OCI-LY7 (cell line): ENCODE measurements at regions not wholly inside any gene's neighbourhood (a gene's known extent, or its start where the extent isn't known, plus 50 kb on each side); places are given as distances from the start of the nearest gene placed in this dataset.

Experiments
- BruUV-seq: library from RNA; stranded (reverse); fragments of 400-500 nt; replicated peaks from 2 replicates; lab custom pipeline; 2021; lab: Mats Ljungman, UMichigan
- CTCF ChIA-PET: fragments of 300-600 bp; sonication (Branson Sonifier 250); formaldehyde crosslinking; loops from one replicate; lab custom pipeline; 2022; ENCODE audit warnings: antibody characterized with exemption; ENCODE audit not compliant: unreplicated experiment; lab: Charles Lee
- POLR2A ChIA-PET: fragments of 300-600 bp; sonication (Branson Sonifier 250); formaldehyde crosslinking; loops from one replicate; lab custom pipeline; 2022; ENCODE audit warnings: antibody characterized with exemption; lab: Charles Lee
- DNase-seq: peaks from one replicate; pipeline ENCODE4 v3.0.0-alpha.2; 2015; ENCODE audit warnings: low spot score
- H2AFZ ChIP-seq: fragments of 200-600 bp; sonication (generic), shearing (Covaris generic); 2 replicates; pipeline ENCODE4 v1.6.1; 2014; ENCODE audit warnings: mild to moderate bottlenecking, antibody characterized with exemption, low read length, moderate library complexity
- H3K27ac ChIP-seq: fragments of 200-600 bp; sonication (generic); 2 replicates; pipeline ENCODE4 v1.5.1; 2014; ENCODE audit warnings: mixed run types, low read depth, mild to moderate bottlenecking, moderate library complexity, low read length, inconsistent platforms; ENCODE audit not compliant: poor library complexity, severe bottlenecking
- H3K36me3 ChIP-seq: fragments of 200-600 bp; sonication (generic); 2 replicates; pipeline ENCODE4 v1.6.1; 2014; ENCODE audit warnings: mild to moderate bottlenecking, antibody characterized with exemption, low read length, moderate library complexity, mixed read lengths; ENCODE audit not compliant: insufficient read depth
- H3K4me1 ChIP-seq: fragments of 200-600 bp; sonication (generic); 2 replicates; pipeline ENCODE4 v1.5.1; 2014; ENCODE audit warnings: mild to moderate bottlenecking, low read length; ENCODE audit not compliant: insufficient read depth, poor library complexity, severe bottlenecking
- H3K4me2 ChIP-seq: fragments of 200-600 bp; sonication (generic); 2 replicates; pipeline ENCODE4 v1.6.1; 2014; ENCODE audit warnings: mild to moderate bottlenecking, low read length
- H3K4me3 ChIP-seq: fragments of 200-600 bp; sonication (generic); 2 replicates; pipeline ENCODE4 v1.5.1; 2014; ENCODE audit warnings: mild to moderate bottlenecking, low read depth, low read length; ENCODE audit not compliant: poor library complexity, severe bottlenecking
- H3K79me2 ChIP-seq: fragments of 200-600 bp; sonication (generic); 2 replicates; pipeline ENCODE4 v1.6.1; 2016; ENCODE audit warnings: low read depth, mild to moderate bottlenecking, low read length, moderate library complexity, mixed read lengths; ENCODE audit not compliant: insufficient read depth
- H3K9me2 ChIP-seq: fragments of 200-600 bp; sonication (generic); 2 replicates; pipeline ENCODE4 v1.6.1; 2016; ENCODE audit warnings: mild to moderate bottlenecking, low read length, mixed read lengths; ENCODE audit not compliant: insufficient read depth
- H3K9me3 ChIP-seq: fragments of 200-600 bp; sonication (generic); 2 replicates; pipeline ENCODE4 v1.6.1; 2014; ENCODE audit warnings: mild to moderate bottlenecking, mixed run types, low read length, mixed read lengths
- H4K20me1 ChIP-seq: fragments of 200-600 bp; sonication (generic); 2 replicates; pipeline ENCODE4 v1.6.1; 2014; ENCODE audit warnings: mild to moderate bottlenecking, antibody characterized with exemption, low read length, moderate library complexity, mixed read lengths; ENCODE audit not compliant: insufficient read depth
- CTCF ChIP-seq: fragments of 200-600 bp; sonication (generic); conservative IDR thresholded peaks from 2 replicates; pipeline ENCODE4 v1.5.1; 2014; ENCODE audit warnings: mild to moderate bottlenecking, antibody characterized with exemption, low read length, moderate library complexity, mixed read lengths
- EZH2phosphoT487 ChIP-seq: fragments of 200-600 bp; sonication (generic); IDR thresholded peaks from 2 replicates; pipeline ENCODE4 v1.6.1; 2018; ENCODE audit warnings: low read depth, borderline replicate concordance, mild to moderate bottlenecking, mixed run types, antibody characterized with exemption, low read length, moderate library complexity, mixed read lengths
- intact Hi-C: fragments of 100-400 bp; cut with micrococcal nuclease; formaldehyde crosslinking; loops from one replicate; pipeline ENCODE4 v1.10.0; 2022; ENCODE audit not compliant: unreplicated experiment

- peaks cover 25% of the 10 kb centered on the region for H3K4me1 ChIP-seq
- no peaks in the 10 kb centered on the region; the same call in 1 of the 2 replicates for H3K9me3 ChIP-seq
- H2AFZ ChIP-seq, result no peak overlapping the region
- DNase-seq, result no peak
- no peak overlapping the region for H3K27ac ChIP-seq
- intact Hi-C loops, result no loop called here
- no peak overlapping the region for H3K4me3 ChIP-seq
- ChIA-PET CTCF (no interaction called here), POLR2A (interaction anchor here (0.7 to 13.2 kb wide), 4 partner anchors 12 to 43 kb away, joined by 3 to 205 read pairs (median 4); no protein-coding TSS in a partner anchor)
- BruUV-seq, result no TSS peak
- no peaks in the 10 kb centered on the region for H3K36me3 ChIP-seq
- H4K20me1 ChIP-seq, result no peaks in the 10 kb centered on the region
- H3K4me2 ChIP-seq, result no peak overlapping the region
- no peak for TF ChIP-seq EZH2phosphoT487
- TF ChIP-seq CTCF, result no peak
- no peaks in the 10 kb centered on the region for H3K9me2 ChIP-seq
- H3K79me2 ChIP-seq, result no peaks in the 10 kb centered on the region
Measured at GRCh38 chr14:22438742-22439141, 150.3 kb downstream of the DAD1 start.

GRCh38 chr14:22434901-22435550 is 154.0 kb downstream of the DAD1 start:
- no peaks in the 10 kb centered on the region for H3K9me2 ChIP-seq
- H3K4me1 ChIP-seq, result peaks cover 62% of the 10 kb centered on the region
- H4K20me1 ChIP-seq, result no peaks in the 10 kb centered on the region
- H3K4me2 ChIP-seq, result peak overlapping the region; percentile 30; the same call in 1 of the 2 replicates
- no peak for DNase-seq
- H3K9me3 ChIP-seq, result no peaks in the 10 kb centered on the region
- no peaks in the 10 kb centered on the region for H3K79me2 ChIP-seq
- intact Hi-C loops, result loop anchor here (1.0 kb wide), 3 partner anchors 36 to 48 kb away; no protein-coding TSS in a partner anchor
- no peak overlapping the region for H3K27ac ChIP-seq
- no peaks in the 10 kb centered on the region for H3K36me3 ChIP-seq
- TF ChIP-seq EZH2phosphoT487 (no peak), CTCF (no peak)
- peak overlapping the region; percentile 1; the same call in 1 of the 2 replicates for H2AFZ ChIP-seq
- no peak overlapping the region for H3K4me3 ChIP-seq
- ChIA-PET POLR2A (interaction anchor here (1.0 to 13.2 kb wide), 8 partner anchors 16 to 121 kb away, joined by 3 to 205 read pairs (median 9); no protein-coding TSS in a partner anchor), CTCF (interaction anchor here (1.0 to 4.4 kb wide), 7 partner anchors 12 to 118 kb away, joined by 3 to 16 read pairs (median 8); no protein-coding TSS in a partner anchor)
- no TSS peak for BruUV-seq
